ENCODE measurements at regions not wholly inside any gene's neighbourhood (a gene's known extent, or its start where the extent isn't known, plus 50 kb on each side); places are given as distances from the start of the nearest gene placed in this dataset.

DNA sequence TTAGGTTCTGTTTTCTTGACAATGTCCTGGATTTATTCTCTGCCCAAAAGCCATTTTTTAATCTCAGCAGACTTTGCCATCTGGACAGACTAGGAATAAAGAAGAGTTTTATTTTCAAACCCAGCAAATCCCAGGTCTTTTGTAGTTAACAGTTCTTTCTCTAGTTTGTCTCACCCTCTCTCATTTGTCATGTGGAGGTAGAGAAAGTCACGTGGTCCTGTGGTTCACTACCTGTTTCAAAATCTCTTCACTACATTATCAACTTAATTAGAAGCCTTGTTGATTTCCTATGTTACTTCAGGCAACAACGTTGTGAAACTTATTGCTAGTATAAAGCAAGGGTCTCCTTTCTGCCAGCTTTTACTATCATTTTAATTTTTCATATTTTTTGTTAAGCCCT is 1222.6 kb downstream of the EFNB2 start:
- Histone ChIP-seq H3K56ac (replicated peaks; ENCODE audit: insufficient read length, low read depth, low read length) (no peak overlapping the region), H2BK12ac (ENCODE audit: low read depth, low read length) (no peak overlapping the region), H3K4ac (replicated peaks; ENCODE audit: insufficient read length, low read depth, low read length) (no peak overlapping the region), H2BK15ac (ENCODE audit: low read length) (no peak overlapping the region), H3K36me3 (ENCODE audit: control insufficient read depth in 2 of 4, insufficient read depth in 4 of 4, low read length in 3 of 4) (no peaks in the 10 kb centered on the region), H3K27me3 (replicated peaks in 1 of 4; ENCODE audit: control insufficient read depth in 3 of 4, extremely low read depth in 1 of 4, insufficient read depth in 3 of 4, low read length in 3 of 4) (no peaks in the 10 kb centered on the region), H3K4me1 (replicated peaks in 1 of 4; ENCODE audit: control insufficient read depth in 3 of 4, insufficient read depth in 4 of 4, low read length in 3 of 4) (no peaks in the 10 kb centered on the region), H3K27ac (ENCODE audit: low read depth, low read length) (no peak overlapping the region), H2BK5ac (ENCODE audit: low read depth, low read length) (no peak overlapping the region), H3K9me3 (ENCODE audit: insufficient read depth in 2 of 2, low read depth in 1 of 2, low read length in 1 of 2) (0 out of 4 replicates have a peak, but pooled peaks cover 0 to 3% of the 10 kb centered on the region in 2 experiments), H3K23ac (ENCODE audit: insufficient read length) (no peak overlapping the region), H2BK20ac (ENCODE audit: low read length) (no peak overlapping the region), H3K18ac (ENCODE audit: extremely low read depth, low read length) (no peak overlapping the region), H3K79me1 (ENCODE audit: low read depth, low read length) (no peaks in the 10 kb centered on the region), H3K79me2 (ENCODE audit: control insufficient read depth in 1 of 2, insufficient read depth in 2 of 2, low read length in 2 of 2) (no peaks in the 10 kb centered on the region), H2BK120ac (replicated peaks; ENCODE audit: low read depth, low read length) (no peak overlapping the region), H3K23me2 (ENCODE audit: low read depth, low read length) (no peaks in the 10 kb centered on the region), H3K4me2 (ENCODE audit: insufficient read depth in 1 of 2, low read depth in 2 of 2, low read length in 2 of 2) (no peak overlapping the region), H2AFZ (ENCODE audit: low read length) (no peak overlapping the region), H4K20me1 (replicated peaks in 1 of 2; ENCODE audit: control insufficient read depth in 1 of 2, insufficient read depth in 2 of 2, low read length in 2 of 2) (no peaks in the 10 kb centered on the region), H4K91ac (replicated peaks; ENCODE audit: insufficient read length, low read length) (no peak overlapping the region), H4K8ac (ENCODE audit: extremely low read depth, insufficient read depth, low read length) (no peak overlapping the region), H3K9ac (replicated peaks in 1 of 4; ENCODE audit: extremely low read depth in 1 of 4, low read depth in 3 of 4, low read length in 3 of 4) (no peak overlapping the region), H4K5ac (ENCODE audit: insufficient read length, low read depth, low read length) (no peak overlapping the region), H3K4me3 (ENCODE audit: extremely low read depth in 1 of 4, insufficient read depth in 2 of 4, low read depth in 3 of 4, low read length in 4 of 4) (no peak overlapping the region), H2AK5ac (ENCODE audit: low read depth, low read length) (no peak overlapping the region), H3K14ac (ENCODE audit: insufficient read length) (no peak overlapping the region)
- no peak for TF ChIP-seq BRCA1 (IDR thresholded peaks at IDR 0.05; ENCODE audit: low read depth, low read length)
- TF ChIP-seq, protein P1, sequence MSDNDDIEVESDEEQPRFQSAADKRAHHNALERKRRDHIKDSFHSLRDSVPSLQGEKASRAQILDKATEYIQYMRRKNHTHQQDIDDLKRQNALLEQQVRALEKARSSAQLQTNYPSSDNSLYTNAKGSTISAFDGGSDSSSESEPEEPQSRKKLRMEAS (IDR thresholded peaks at IDR 0.05), result no peak
- TF ChIP-seq, protein P2, sequence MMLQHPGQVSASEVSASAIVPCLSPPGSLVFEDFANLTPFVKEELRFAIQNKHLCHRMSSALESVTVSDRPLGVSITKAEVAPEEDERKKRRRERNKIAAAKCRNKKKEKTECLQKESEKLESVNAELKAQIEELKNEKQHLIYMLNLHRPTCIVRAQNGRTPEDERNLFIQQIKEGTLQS (IDR thresholded peaks at IDR 0.05; ENCODE audit: insufficient read depth, low read depth, low read length), result no peak
- TF ChIP-seq FOSL1 (IDR thresholded peaks at IDR 0.05; ENCODE audit: insufficient read depth, low read depth, low read length), result no peak
- no peak for TF ChIP-seq SP1 (IDR thresholded peaks at IDR 0.05; ENCODE audit: low read depth, low read length)
- no peak for TF ChIP-seq CBX5 (IDR thresholded peaks at IDR 0.05; ENCODE audit: low read depth, low read length)
- DNase-seq (ENCODE audit: low read depth in 1 of 2, low spot score in 2 of 2), result no peak
- FAIRE-seq, result no peak
- ChIA-PET POLR2A (ENCODE audit: partially characterized antibody) (no interaction called here), CTCF (ENCODE audit: partially characterized antibody) (no interaction called here)
- WGBS, 2 experiments (ENCODE audit: extremely low coverage in 1 of 2, insufficient coverage in 1 of 2, insufficient read length in 1 of 2, insufficient replicate concordance in 2 of 2, low coverage in 1 of 2, low lambda C conversion rate in 2 of 2, missing lambda C conversion rate in 1 of 2), result 92% methylated on average over 2 of the region's 2 CpGs; no CpG with 5 or more reads in 1 of the 2 experiments
